ENCODE measurements at regions not wholly inside any gene's neighbourhood (a gene's known extent, or its start where the extent isn't known, plus 50 kb on each side); places are given as distances from the start of the nearest gene placed in this dataset.

GRCh38 chr2:201964631-201965206, 68.9 kb upstream of the FZD7 start:
- Histone ChIP-seq H3K9ac (peak overlapping the region in 10 of 11 experiments; percentile 49 to 79 (median 73); a peak in 20 of 22 replicates), H3K4me1 (peaks cover 48 to 91% (median 87%) of the 10 kb centered on the region in 10 experiments), H4K20me1 (no peaks in the 10 kb centered on the region), H3K4me3 (peak overlapping the region in 8 of 10 experiments; percentile 14 to 50 (median 34); a peak in 12 of 20 replicates), H3K4me2 (peak overlapping the region; percentile 80 to 98 (median 85)), H3K9me3 (replicated peaks in 1 of 11) (peaks cover 0 to 15% (median 0%) of the 10 kb centered on the region in 11 experiments; a peak in 1 of 22 replicates), H3K36me3 (no peaks in the 10 kb centered on the region), H3K27me3 (no peaks in the 10 kb centered on the region; a peak in 1 of 22 replicates), H3K27ac (peak overlapping the region; percentile 27 to 92 (median 85); a peak in 21 of 22 replicates)
- no peak for TF ChIP-seq Cebpa-rat (IDR thresholded peaks at IDR 0.05)

DNA sequence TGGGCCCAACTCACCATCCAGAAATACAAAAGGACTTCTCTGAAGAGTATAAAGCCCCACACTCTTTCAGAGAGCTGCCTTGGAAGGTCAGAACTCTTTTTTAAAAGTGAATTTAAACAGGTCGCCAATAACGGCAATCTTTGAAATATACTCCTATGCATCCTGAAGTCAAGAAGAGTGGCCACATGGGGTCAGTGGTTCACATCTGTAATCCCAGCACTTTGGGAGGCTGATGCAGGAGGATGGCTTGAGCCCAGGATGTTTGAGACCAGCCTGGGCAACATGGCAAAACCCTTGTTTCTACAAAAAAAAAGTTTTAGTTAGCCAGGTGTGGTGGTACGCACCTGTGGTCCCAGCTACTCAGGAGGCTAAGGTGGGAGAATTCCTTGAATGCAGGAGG, 68.1 kb upstream of the FZD7 start:
- Histone ChIP-seq H3K4me1 (peaks cover 54 to 97% (median 85%) of the 10 kb centered on the region in 10 experiments), H3K4me2 (peak overlapping the region; percentile 80 to 98 (median 85); a peak in 21 of 22 replicates), H4K20me1 (no peaks in the 10 kb centered on the region), H3K4me3 (peak overlapping the region in 1 of 10 experiments; percentile 50; a peak in 1 of 20 replicates), H3K9ac (peak overlapping the region in 7 of 11 experiments; percentile 54 to 79 (median 77); a peak in 8 of 22 replicates), H3K9me3 (replicated peaks in 1 of 11) (peaks cover 0 to 15% (median 0%) of the 10 kb centered on the region in 11 experiments; a peak in 2 of 22 replicates), H3K27me3 (no peaks in the 10 kb centered on the region), H3K36me3 (no peaks in the 10 kb centered on the region), H3K27ac (peak overlapping the region in 9 of 11 experiments; percentile 81 to 92 (median 88); a peak in 18 of 22 replicates)
- no peak for TF ChIP-seq Cebpa-rat (IDR thresholded peaks at IDR 0.05)

GRCh38 chr2:201966691-201967438, 66.8 kb upstream of the FZD7 start:
- Histone ChIP-seq H3K27ac (peak overlapping the region in 10 of 11 experiments; percentile 26 to 92 (median 60); a peak in 18 of 22 replicates), H3K9ac (peak overlapping the region in 8 of 11 experiments; percentile 23 to 59 (median 47); a peak in 13 of 22 replicates), H3K27me3 (no peaks in the 10 kb centered on the region), H3K4me1 (peaks cover 56 to 97% (median 75%) of the 10 kb centered on the region in 10 experiments), H3K4me3 (no peak overlapping the region), H3K36me3 (no peaks in the 10 kb centered on the region), H3K4me2 (peak overlapping the region; percentile 56 to 98 (median 83)), H3K9me3 (replicated peaks in 1 of 11) (peaks cover 0 to 15% (median 0%) of the 10 kb centered on the region in 11 experiments; a peak in 2 of 22 replicates), H4K20me1 (no peaks in the 10 kb centered on the region)
- no peak for TF ChIP-seq Cebpa-rat (IDR thresholded peaks at IDR 0.05)

- Histone ChIP-seq H3K9me3 (replicated peaks in 1 of 11) (peaks cover 0 to 10% (median 0%) of the 10 kb centered on the region in 11 experiments; a peak in 2 of 22 replicates), H3K27ac (no peak overlapping the region), H3K36me3 (no peaks in the 10 kb centered on the region), H3K4me2 (peak overlapping the region in 3 of 11 experiments; percentile 7 to 98 (median 85); a peak in 6 of 22 replicates), H3K4me3 (no peak overlapping the region), H4K20me1 (no peaks in the 10 kb centered on the region), H3K4me1 (peaks cover 56 to 91% (median 69%) of the 10 kb centered on the region in 10 experiments), H3K9ac (no peak overlapping the region), H3K27me3 (no peaks in the 10 kb centered on the region)
- no peak for TF ChIP-seq Cebpa-rat (IDR thresholded peaks at IDR 0.05)
These were observed 65.6 kb upstream of the FZD7 start for GRCh38 chr2:201968050-201968449.

GRCh38 chr2:201968476-201968875, 65.2 kb upstream of the FZD7 start:
- no peak overlapping the region for H3K4me3 ChIP-seq
- peak overlapping the region in 1 of 11 experiments; percentile 49; a peak in 1 of 22 replicates for H3K27ac ChIP-seq
- no peaks in the 10 kb centered on the region for H4K20me1 ChIP-seq
- no peak for TF ChIP-seq Cebpa-rat (IDR thresholded peaks at IDR 0.05)
- H3K9me3 ChIP-seq (replicated peaks in 1 of 11): peaks cover 0 to 9% (median 0%) of the 10 kb centered on the region in 11 experiments; a peak in 2 of 22 replicates
- H3K36me3 ChIP-seq: no peaks in the 10 kb centered on the region
- H3K9ac ChIP-seq: no peak overlapping the region
- H3K4me1 ChIP-seq: peaks cover 52 to 88% (median 67%) of the 10 kb centered on the region in 10 experiments
- peak overlapping the region in 5 of 11 experiments; percentile 2 to 74 (median 65); a peak in 6 of 22 replicates for H3K4me2 ChIP-seq
- H3K27me3 ChIP-seq: no peaks in the 10 kb centered on the region

GRCh38 chr2:201969241-201969937, 64.3 kb upstream of the FZD7 start:
- peak overlapping the region in 9 of 11 experiments; percentile 2 to 74 (median 35); a peak in 14 of 22 replicates for H3K4me2 ChIP-seq
- peak overlapping the region in 2 of 11 experiments; percentile 12 to 42; a peak in 1 of 22 replicates for H3K9ac ChIP-seq
- no peak overlapping the region for H3K4me3 ChIP-seq
- H3K4me1 ChIP-seq: peaks cover 42 to 80% (median 60%) of the 10 kb centered on the region in 10 experiments
- peaks cover 0 to 4% (median 0%) of the 10 kb centered on the region in 11 experiments; a peak in 1 of 22 replicates for H3K9me3 ChIP-seq (replicated peaks in 1 of 11)
- no peaks in the 10 kb centered on the region for H4K20me1 ChIP-seq
- peak overlapping the region in 6 of 11 experiments; percentile 2 to 61 (median 32); a peak in 9 of 22 replicates for H3K27ac ChIP-seq
- TF ChIP-seq Cebpa-rat (IDR thresholded peaks at IDR 0.05): no peak
- H3K36me3 ChIP-seq: no peaks in the 10 kb centered on the region
- no peaks in the 10 kb centered on the region for H3K27me3 ChIP-seq

- peaks cover 35 to 73% (median 52%) of the 10 kb centered on the region in 10 experiments for H3K4me1 ChIP-seq
- no peaks in the 10 kb centered on the region for H4K20me1 ChIP-seq
- no peak overlapping the region for H3K4me3 ChIP-seq
- H3K9ac ChIP-seq: peak overlapping the region in 2 of 11 experiments; percentile 12 to 42; a peak in 1 of 22 replicates
- H3K27me3 ChIP-seq: no peaks in the 10 kb centered on the region
- peak overlapping the region in 8 of 11 experiments; percentile 6 to 74 (median 38); a peak in 12 of 22 replicates for H3K4me2 ChIP-seq
- no peak for TF ChIP-seq Cebpa-rat (IDR thresholded peaks at IDR 0.05)
- H3K9me3 ChIP-seq (replicated peaks in 1 of 11): peaks cover 0 to 4% (median 0%) of the 10 kb centered on the region in 11 experiments; a peak in 1 of 22 replicates
- no peaks in the 10 kb centered on the region for H3K36me3 ChIP-seq
- peak overlapping the region in 5 of 11 experiments; percentile 2 to 61 (median 33); a peak in 8 of 22 replicates for H3K27ac ChIP-seq
These were observed 63.5 kb upstream of the FZD7 start for GRCh38 chr2:201969938-201970785.

All from BLaER1 treated with 17β-estradiol and CSF1 and Interleukin-3, amounts not matched to agents 10 nM and 100 nM (cell line).